K562 (cell line): ENCODE measurements at regions not wholly inside any gene's neighbourhood (a gene's known extent, or its start where the extent isn't known, plus 50 kb on each side); places are given as distances from the start of the nearest gene placed in this dataset.

ENCODE experiments used
- ATAC-seq: fragments of 200-7000 bp; cut with Tn5 transposase; 3 replicates; pipeline ENCODE4 v1.9.1; 2020; ENCODE audit warnings: moderate library complexity
- BruUV-seq: library from RNA; stranded (reverse); fragments of 400-500 nt; replicated peaks from 2 replicates; lab custom pipeline; 2021; lab: Mats Ljungman, UMichigan
- CTCF ChIA-PET: fragments of 300-600 bp; formaldehyde crosslinking; extraction: SDS; loops from one replicate; lab custom pipeline; 2021; ENCODE audit warnings: low intra/inter-chr PET ratio; lab: Yijun Ruan, JAX
- POLR2A ChIA-PET: fragments of 300-600, 350-650 bp; sonication (Branson Sonifier 250); formaldehyde crosslinking; extraction: SDS; loops from one replicate; lab custom pipeline; 2021; ENCODE audit warnings: antibody characterized with exemption, inconsistent platforms; lab: Yijun Ruan, JAX
- DNase-seq, 4 experiments: peaks; one replicate each; pipeline versions ENCODE4 v3.0.0 to v3.0.0-alpha.2; 2011 to 2018; ENCODE audit warnings: low spot score in 3 of 4, mixed read lengths in 3 of 4; ENCODE audit errors: extremely low read depth in 1 of 4
- FAIRE-seq: peaks from 2 replicates; lab custom pipeline; 2011; peaks lifted over from hg19 to GRCh38; lab: Jason Lieb, UNC
- H2AFZ ChIP-seq: 2 replicates; pipeline ENCODE4 v1.6.0; 2011; ENCODE audit warnings: low read depth, low read length, control low read depth, inconsistent platforms
- H3K27ac ChIP-seq: fragments of 200-600 bp; 3 replicates; pipeline ENCODE4 v1.8.0; 2011; ENCODE audit warnings: low read depth, mild to moderate bottlenecking, control low read depth, inconsistent platforms, low read length, moderate library complexity, mixed read lengths; ENCODE audit errors: extremely low read depth
- H3K27me3 ChIP-seq, 2 experiments: fragments of 300-600 bp in 1 of 2; 2 replicates in 1 of 2; 3 replicates in 1 of 2; pipeline versions ENCODE4 v1.6.0 to v1.8.0; 2011; ENCODE audit warnings: inconsistent platforms in 2 of 2, low read length in 2 of 2, mild to moderate bottlenecking in 1 of 2, mixed read lengths in 1 of 2, moderate library complexity in 1 of 2; ENCODE audit not compliant: control insufficient read depth in 2 of 2, insufficient read depth in 2 of 2
- H3K36me3 ChIP-seq: fragments of 300-600 bp; 3 replicates; pipeline ENCODE4 v1.8.0; 2011; ENCODE audit warnings: mild to moderate bottlenecking, low read length, inconsistent platforms; ENCODE audit not compliant: control insufficient read depth, insufficient read depth
- H3K4me1 ChIP-seq, 2 experiments: fragments of 200-600 bp in 1 of 2; replicated peaks in 1 of 2; 2 replicates in 1 of 2; 3 replicates in 1 of 2; pipeline versions ENCODE4 v1.5.1 to v1.8.0; 2011; ENCODE audit warnings: inconsistent platforms in 2 of 2, low read length in 2 of 2, mild to moderate bottlenecking in 1 of 2, mixed read lengths in 1 of 2, moderate library complexity in 1 of 2; ENCODE audit not compliant: control insufficient read depth in 2 of 2, insufficient read depth in 2 of 2
- H3K4me2 ChIP-seq: 2 replicates; pipeline ENCODE4 v1.6.1; 2011; ENCODE audit warnings: low read length, control low read depth, inconsistent platforms, mixed read lengths; ENCODE audit not compliant: insufficient read depth
- H3K4me3 ChIP-seq: fragments of 200-600 bp; sonication (generic), shearing (Covaris generic); 2 replicates; pipeline ENCODE4 v1.5.1; 2016; ENCODE audit warnings: control low read depth, inconsistent platforms
- H3K79me2 ChIP-seq: fragments of 200-600 bp; 3 replicates; pipeline ENCODE4 v1.8.0; 2011; ENCODE audit warnings: low read length, inconsistent platforms; ENCODE audit not compliant: control insufficient read depth, insufficient read depth
- H3K9ac ChIP-seq, 2 experiments: 2 replicates each; pipeline versions ENCODE4 v1.6.0 to v1.6.1; 2011; ENCODE audit warnings: low read depth in 2 of 2, low read length in 2 of 2, control low read depth in 1 of 2, inconsistent platforms in 1 of 2, mild to moderate bottlenecking in 1 of 2, mixed read lengths in 1 of 2; ENCODE audit not compliant: insufficient read depth in 1 of 2
- H3K9me1 ChIP-seq: one replicate; pipeline ENCODE4 v1.6.0; 2011; ENCODE audit warnings: inconsistent platforms, mild to moderate bottlenecking, low read length, moderate library complexity; ENCODE audit not compliant: control insufficient read depth, insufficient read depth
- H3K9me3 ChIP-seq: replicated peaks from 2 replicates; pipeline ENCODE4 v1.5.1; 2011; ENCODE audit warnings: low read depth, low read length, inconsistent platforms; ENCODE audit not compliant: control insufficient read depth, insufficient read depth
- H4K20me1 ChIP-seq: replicated peaks from 2 replicates; pipeline ENCODE4 v1.6.1; 2011; ENCODE audit warnings: low read length, inconsistent platforms, mixed read lengths; ENCODE audit not compliant: control insufficient read depth, insufficient read depth
- CCAR2 ChIP-seq: fragments of 200-400 bp; formaldehyde crosslinking; IDR thresholded peaks from 2 replicates; pipeline ENCODE4 v1.6.1; 2017; ENCODE audit warnings: mild to moderate bottlenecking, low read depth, low read length
- HLTF ChIP-seq: fragments of 450-650 bp; IDR thresholded peaks from 2 replicates; pipeline ENCODE4 v1.6.1; 2016
- MED1 ChIP-seq: sonication (generic); formaldehyde crosslinking; IDR thresholded peaks from 2 replicates; pipeline ENCODE4 v1.8.1; 2023; ENCODE audit warnings: missing genetic modification reagents, borderline replicate concordance
- PCBP1 ChIP-seq: fragments of 200-400 bp; formaldehyde crosslinking; IDR thresholded peaks from 2 replicates; pipeline ENCODE4 v1.6.1; 2018; ENCODE audit warnings: mild to moderate bottlenecking, low read depth, low read length; ENCODE audit not compliant: poor library complexity, severe bottlenecking
- SMAD4 ChIP-seq: fragments of 250-450 bp; sonication (Bioruptor Pico); conservative IDR thresholded peaks from 2 replicates; pipeline ENCODE4 v1.8.0; 2021; ENCODE audit warnings: inconsistent platforms, mild to moderate bottlenecking, moderate library complexity
- SOX6 ChIP-seq: fragments of 450-650 bp; IDR thresholded peaks from 2 replicates; pipeline ENCODE4 v1.6.1; 2014; ENCODE audit warnings: mild to moderate bottlenecking
- ZNF232 ChIP-seq: sonication (generic); formaldehyde crosslinking; IDR thresholded peaks from 2 replicates; pipeline ENCODE4 v1.8.0; 2022; ENCODE audit warnings: mild to moderate bottlenecking, missing genetic modification reagents
- ZNF551 ChIP-seq: fragments of 250-450 bp; sonication (Bioruptor Pico); IDR thresholded peaks from 2 replicates; pipeline ENCODE4 v1.5.0; 2021; ENCODE audit warnings: mild to moderate bottlenecking, moderate library complexity
- ZNF699 ChIP-seq: fragments of 250-450 bp; sonication (Bioruptor Pico); IDR thresholded peaks from 2 replicates; pipeline ENCODE4 v1.8.0; 2021; ENCODE audit warnings: mild to moderate bottlenecking, moderate library complexity; ENCODE audit not compliant: insufficient replicate concordance
- WGBS: fragments of 100-300 bp; shearing (Covaris generic); methylation state at CpG from one replicate; pipeline ENCODE4 v1.1.6; 2016; ENCODE audit warnings: low coverage, mixed read lengths; ENCODE audit not compliant: insufficient coverage; ENCODE audit errors: missing lambda C conversion rate; 5-methylcytosine and 5-hydroxymethylcytosine counted together
- in situ Hi-C: fragments of 300-500 bp; cut with MboI; formaldehyde crosslinking; loops from 4 replicates; pipeline ENCODE4 v1.15.0; 2018; ENCODE audit warnings: inconsistent platforms, mixed read lengths
- intact Hi-C: fragments of 100-400 bp; cut with micrococcal nuclease; formaldehyde crosslinking; loops from 2 replicates; pipeline ENCODE4 v1.14.2; 2022
- TF ChIP-seq, protein P1 (sequence below): fragments of 450-650 bp; formaldehyde crosslinking; IDR thresholded peaks from 2 replicates; pipeline ENCODE4 v1.4.0; 2020; ENCODE audit warnings: mild to moderate bottlenecking, mixed read lengths

- CTCF ChIA-PET = no interaction called here
- POLR2A ChIA-PET = interaction anchor here (0.6 kb wide), 1 partner anchor 600 kb away, joined by 3 read pairs; no protein-coding TSS in a partner anchor
- BruUV-seq = no TSS peak
- FAIRE-seq = no peak
- 0 out of 2 replicates have a peak, but pooled peaks cover 1% of the 10 kb centered on the region for H3K9me3 ChIP-seq
- H3K4me2 ChIP-seq = no peak overlapping the region
- no peak overlapping the region for H3K9ac ChIP-seq
- TF ChIP-seq SMAD4 (CRISPR knock-in tag) (no peak), SOX6 (no peak), ZNF699 (CRISPR knock-in tag) (no peak), MED1 (CRISPR knock-in tag) (no peak), ZNF551 (CRISPR knock-in tag) (no peak), HLTF (no peak), ZNF232 (CRISPR knock-in tag) (no peak), CCAR2 (no peak), PCBP1 (no peak)
- TF ChIP-seq, protein P1, sequence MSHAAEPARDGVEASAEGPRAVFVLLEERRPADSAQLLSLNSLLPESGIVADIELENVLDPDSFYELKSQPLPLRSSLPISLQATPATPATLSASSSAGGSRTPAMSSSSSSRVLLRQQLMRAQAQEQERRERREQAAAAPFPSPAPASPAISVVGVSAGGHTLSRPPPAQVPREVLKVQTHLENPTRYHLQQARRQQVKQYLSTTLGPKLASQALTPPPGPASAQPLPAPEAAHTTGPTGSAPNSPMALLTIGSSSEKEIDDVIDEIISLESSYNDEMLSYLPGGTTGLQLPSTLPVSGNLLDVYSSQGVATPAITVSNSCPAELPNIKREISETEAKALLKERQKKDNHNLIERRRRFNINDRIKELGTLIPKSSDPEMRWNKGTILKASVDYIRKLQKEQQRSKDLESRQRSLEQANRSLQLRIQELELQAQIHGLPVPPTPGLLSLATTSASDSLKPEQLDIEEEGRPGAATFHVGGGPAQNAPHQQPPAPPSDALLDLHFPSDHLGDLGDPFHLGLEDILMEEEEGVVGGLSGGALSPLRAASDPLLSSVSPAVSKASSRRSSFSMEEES (CRISPR knock-in tag) = no peak
- H3K36me3 ChIP-seq = no peaks in the 10 kb centered on the region
- no peaks in the 10 kb centered on the region for H3K79me2 ChIP-seq
- ATAC-seq = no peak
- no peak overlapping the region for H3K27ac ChIP-seq
- no peaks in the 10 kb centered on the region for H3K9me1 ChIP-seq
- no peak overlapping the region for H2AFZ ChIP-seq
- DNase-seq = no peak
- no peak overlapping the region for H3K4me3 ChIP-seq
- in situ Hi-C loops = no loop called here
- no peaks in the 10 kb centered on the region for H4K20me1 ChIP-seq
- 0% methylated on average over 9 of the region's 9 CpGs for WGBS
- no peaks in the 10 kb centered on the region for H3K4me1 ChIP-seq
- no peaks in the 10 kb centered on the region for H3K27me3 ChIP-seq
- intact Hi-C loops = no loop called here
Measured at GRCh38 chr11:127451861-127452260, 451.3 kb upstream of the KIRREL3 start.
